T47D (cell line): ENCODE measurements at regions not wholly inside any gene's neighbourhood (a gene's known extent, or its start where the extent isn't known, plus 50 kb on each side); places are given as distances from the start of the nearest gene placed in this dataset.
A peak's percentile ranks its signal among the peaks of the same experiment; 100 is the strongest.

Source experiments
- DNase-seq, 2 experiments: peaks; one replicate each; pipeline versions ENCODE4 v3.0.0 to v3.0.0-alpha.2; 2011 to 2012; ENCODE audit warnings: low read depth in 1 of 2, low spot score in 1 of 2
- JUND ChIP-seq: IDR thresholded peaks from 2 replicates; pipeline ENCODE4 v1.6.1; 2012; ENCODE audit warnings: low read depth
- in situ Hi-C: cut with HindIII; loops from 2 replicates; pipeline ENCODE4 v1.10.0; 2016; ENCODE audit warnings: low sequenced_read_pairs, low pct_unique_long_range_greater_than_20kb

- no peak for TF ChIP-seq JUND
- DNase-seq = peak in 1 of 2 experiments; percentile 52
- in situ Hi-C loops = no loop called here
These were observed 450.9 kb upstream of the NR3C2 start for GRCh38 chr4:148893095-148893494.

- no peak for DNase-seq
- TF ChIP-seq JUND = no peak
- in situ Hi-C loops = no loop called here
These were observed 441.7 kb upstream of the NR3C2 start for GRCh38 chr4:148883891-148884290.

GRCh38 chr4:148883435-148883834 is 441.2 kb upstream of the NR3C2 start:
- DNase-seq = no peak
- TF ChIP-seq JUND = no peak
- in situ Hi-C loops = no loop called here

GRCh38 chr4:148881860-148882643 is 439.8 kb upstream of the NR3C2 start:
- in situ Hi-C loops = no loop called here
- DNase-seq = no peak
- TF ChIP-seq JUND = no peak

GRCh38 chr4:148874331-148874730 is 432.1 kb upstream of the NR3C2 start:
- in situ Hi-C loops = no loop called here
- DNase-seq = no peak

GRCh38 chr4:148868191-148868590 is 426.0 kb upstream of the NR3C2 start:
- in situ Hi-C loops = no loop called here
- DNase-seq = no peak
- no peak for TF ChIP-seq JUND

More at GRCh38 chr4:148874331-148874730, 432.1 kb upstream of the NR3C2 start:
- no peak for TF ChIP-seq JUND

- in situ Hi-C loops = no loop called here
- no peak for TF ChIP-seq JUND
- no peak for DNase-seq
These were observed 424.5 kb upstream of the NR3C2 start for GRCh38 chr4:148866666-148867065.

GRCh38 chr4:148857973-148858534 is 415.8 kb upstream of the NR3C2 start:
- DNase-seq = no peak
- in situ Hi-C loops = no loop called here
- TF ChIP-seq JUND = no peak

GRCh38 chr4:148857239-148857972 is 415.2 kb upstream of the NR3C2 start:
- no peak for DNase-seq
- in situ Hi-C loops = no loop called here

GRCh38 chr4:148854203-148854602 is 412.0 kb upstream of the NR3C2 start:
- in situ Hi-C loops = no loop called here

More at GRCh38 chr4:148857239-148857972, 415.2 kb upstream of the NR3C2 start:
- TF ChIP-seq JUND = no peak

GRCh38 chr4:148852092-148852699 is 410.0 kb upstream of the NR3C2 start:
- in situ Hi-C loops = no loop called here
- TF ChIP-seq JUND = no peak
- no peak for DNase-seq

More at GRCh38 chr4:148854203-148854602, 412.0 kb upstream of the NR3C2 start:
- DNase-seq = no peak
- TF ChIP-seq JUND = no peak

GRCh38 chr4:148850257-148850995 is 408.2 kb upstream of the NR3C2 start:
- DNase-seq = no peak
- in situ Hi-C loops = no loop called here
- TF ChIP-seq JUND = no peak

- in situ Hi-C loops = no loop called here
- no peak for TF ChIP-seq JUND
These were observed 407.4 kb upstream of the NR3C2 start for GRCh38 chr4:148849581-148849980.

More at GRCh38 chr4:148849581-148849980, 407.4 kb upstream of the NR3C2 start:
- no peak for DNase-seq
